Sigmoid colon (tissue), 4 donors: ENCODE measurements at regions not wholly inside any gene's neighbourhood (a gene's known extent, or its start where the extent isn't known, plus 50 kb on each side); places are given as distances from the start of the nearest gene placed in this dataset.

Experiments
- EP300 ChIP-seq, 4 donors: sonication (generic); formaldehyde crosslinking; IDR thresholded peaks; one replicate each; pipeline ENCODE4 v1.6.1; 2017; ENCODE audit warnings: antibody characterized with exemption in 4 of 4
- POLR2A ChIP-seq, 2 donors: fragments of 450-650 bp; IDR thresholded peaks; one replicate each; pipeline ENCODE4 v1.6.1; 2016; ENCODE audit warnings: antibody characterized with exemption in 2 of 2, mild to moderate bottlenecking in 2 of 2, moderate library complexity in 2 of 2

- TF ChIP-seq POLR2A (IDR thresholded peaks at IDR 0.05) (no peak), EP300 (IDR thresholded peaks at IDR 0.05) (no peak)
These were observed 254.1 kb upstream of the TENM3 start for GRCh38 chr4:181989071-181989470.
